IMR-90 (cell line): ENCODE measurements at regions not wholly inside any gene's neighbourhood (a gene's known extent, or its start where the extent isn't known, plus 50 kb on each side); places are given as distances from the start of the nearest gene placed in this dataset.

Experiments used
- ATAC-seq: fragments of 200-7000 bp; cut with Tn5 transposase; 2 replicates; pipeline ENCODE4 v1.9.1; 2020; ENCODE audit warnings: low read depth, mild to moderate bottlenecking, moderate library complexity
- BruUV-seq: library from RNA; stranded (reverse); fragments of 400-500 nt; replicated peaks from 2 replicates; lab custom pipeline; 2021; lab: Mats Ljungman, UMichigan
- CTCF ChIA-PET: fragments of 300-600 bp; formaldehyde crosslinking; extraction: SDS; loops from one replicate; lab custom pipeline; 2021; ENCODE audit warnings: antibody characterized with exemption; lab: Yijun Ruan, JAX
- POLR2A ChIA-PET: fragments of 300-600 bp; sonication (Branson Sonifier 250); formaldehyde crosslinking; loops from one replicate; lab custom pipeline; 2022; ENCODE audit warnings: antibody characterized with exemption; ENCODE audit not compliant: unreplicated experiment; lab: Charles Lee
- DNase-seq: peaks from one replicate; pipeline ENCODE4 v3.0.0; 2013
- H2AFZ ChIP-seq: replicated peaks from 2 replicates; pipeline ENCODE3; 2013; ENCODE audit warnings: low read length, mild to moderate bottlenecking; ENCODE audit not compliant: poor library complexity
- H2AK5ac ChIP-seq: 2 replicates; pipeline ENCODE4 v1.6.1; 2013; ENCODE audit warnings: low read depth, low read length, inconsistent platforms
- H2AK9ac ChIP-seq: replicated peaks from 2 replicates; pipeline ENCODE3; 2013; ENCODE audit warnings: mild to moderate bottlenecking, low read depth, low read length, moderate library complexity; ENCODE audit not compliant: poor library complexity
- H2BK120ac ChIP-seq: 2 replicates; pipeline ENCODE4 v1.6.1; 2013; ENCODE audit warnings: low read depth, low read length, inconsistent platforms
- H2BK15ac ChIP-seq: 3 replicates; pipeline ENCODE4 v1.6.1; 2013; ENCODE audit warnings: low read depth, low read length, inconsistent platforms
- H2BK20ac ChIP-seq: 2 replicates; pipeline ENCODE4 v1.6.1; 2013; ENCODE audit warnings: low read depth, mild to moderate bottlenecking, inconsistent platforms, low read length, moderate library complexity
- H2BK5ac ChIP-seq: 2 replicates; pipeline ENCODE4 v1.6.1; 2013; ENCODE audit warnings: mild to moderate bottlenecking, low read depth, low read length, inconsistent platforms; ENCODE audit not compliant: poor library complexity, severe bottlenecking
- H3K14ac ChIP-seq: replicated peaks from 2 replicates; pipeline ENCODE4 v1.6.1; 2013; ENCODE audit warnings: low read depth, low read length, inconsistent platforms
- H3K18ac ChIP-seq: 2 replicates; pipeline ENCODE4 v1.6.1; 2013; ENCODE audit warnings: low read depth, low read length, control low read depth
- H3K23ac ChIP-seq: 2 replicates; pipeline ENCODE4 v1.6.1; 2013; ENCODE audit warnings: low read depth, low read length, inconsistent platforms
- H3K27ac ChIP-seq: 2 replicates; pipeline ENCODE4 v1.5.1; 2013; ENCODE audit warnings: mild to moderate bottlenecking, control low read depth, low read length; ENCODE audit not compliant: insufficient read depth
- H3K27me3 ChIP-seq: 2 replicates; pipeline ENCODE4 v1.6.1; 2013; ENCODE audit warnings: low read length; ENCODE audit not compliant: control insufficient read depth, insufficient read depth
- H3K36me3 ChIP-seq: 2 replicates; pipeline ENCODE4 v1.6.1; 2013; ENCODE audit warnings: low read length, mixed read lengths; ENCODE audit not compliant: control insufficient read depth, insufficient read depth
- H3K4ac ChIP-seq: 2 replicates; pipeline ENCODE4 v1.6.1; 2013; ENCODE audit warnings: low read depth, low read length, inconsistent platforms
- H3K4me1 ChIP-seq: 2 replicates; pipeline ENCODE4 v1.6.1; 2013; ENCODE audit warnings: low read length, mixed read lengths; ENCODE audit not compliant: control insufficient read depth, insufficient read depth
- H3K4me2 ChIP-seq: 2 replicates; pipeline ENCODE4 v1.6.1; 2013; ENCODE audit warnings: low read depth, mild to moderate bottlenecking, control low read depth, low read length, moderate library complexity
- H3K4me3 ChIP-seq: 2 replicates; pipeline ENCODE4 v1.5.1; 2013; ENCODE audit warnings: low read depth, mild to moderate bottlenecking, control low read depth, low read length, moderate library complexity; ENCODE audit not compliant: insufficient read depth
- H3K56ac ChIP-seq: 2 replicates; pipeline ENCODE4 v1.6.1; 2013; ENCODE audit warnings: low read length, inconsistent platforms; ENCODE audit not compliant: insufficient read depth; ENCODE audit errors: extremely low read depth
- H3K79me1 ChIP-seq, 2 experiments: 2 replicates each; pipeline ENCODE4 v1.6.1; 2013; ENCODE audit warnings: low read length in 2 of 2, inconsistent platforms in 1 of 2, low read depth in 1 of 2
- H3K9ac ChIP-seq: 2 replicates; pipeline ENCODE4 v1.6.1; 2013; ENCODE audit warnings: low read depth, low read length, control low read depth
- H3K9me1 ChIP-seq: 2 replicates; pipeline ENCODE4 v1.6.1; 2013; ENCODE audit warnings: low read length, inconsistent platforms; ENCODE audit not compliant: insufficient read depth
- H3K9me3 ChIP-seq: 2 replicates; pipeline ENCODE4 v1.6.1; 2013; ENCODE audit warnings: low read length; ENCODE audit not compliant: control insufficient read depth, insufficient read depth
- H4K20me1 ChIP-seq: 2 replicates; pipeline ENCODE4 v1.6.1; 2013; ENCODE audit warnings: low read length, inconsistent platforms; ENCODE audit not compliant: insufficient read depth
- H4K5ac ChIP-seq: 2 replicates; pipeline ENCODE4 v1.6.1; 2013; ENCODE audit warnings: mild to moderate bottlenecking, low read depth, low read length, control low read depth
- H4K8ac ChIP-seq, 2 experiments: 2 replicates each; pipeline ENCODE4 v1.6.1; 2013; ENCODE audit warnings: low read depth in 2 of 2, low read length in 2 of 2, control low read depth in 1 of 2, inconsistent platforms in 1 of 2
- H4K91ac ChIP-seq: 2 replicates; pipeline ENCODE4 v1.6.1; 2013; ENCODE audit warnings: low read depth, low read length, inconsistent platforms; ENCODE audit not compliant: insufficient read depth
- BHLHE40 ChIP-seq: fragments of 150-350 bp; IDR thresholded peaks from 2 replicates; pipeline ENCODE4 v1.6.1; 2016; ENCODE audit warnings: mild to moderate bottlenecking, low read depth, low read length
- CTCF ChIP-seq: conservative IDR thresholded peaks from 2 replicates; pipeline ENCODE4 v1.5.1; 2012; ENCODE audit warnings: mild to moderate bottlenecking, low read depth, low read length, improper control_type of control experiment
- FOS ChIP-seq: fragments of 150-350 bp; IDR thresholded peaks from 2 replicates; pipeline ENCODE4 v1.6.1; 2016; ENCODE audit warnings: low read depth, low read length
- MAFK ChIP-seq: IDR thresholded peaks from 2 replicates; pipeline ENCODE4 v1.6.1; 2012; ENCODE audit warnings: low read depth, low read length, improper control_type of control experiment
- POLR2A ChIP-seq: IDR thresholded peaks from 2 replicates; pipeline ENCODE4 v1.6.1; 2012; ENCODE audit warnings: mild to moderate bottlenecking, low read depth, low read length
- RAD21 ChIP-seq: IDR thresholded peaks from 2 replicates; pipeline ENCODE4 v1.6.1; 2012; ENCODE audit warnings: low read length, improper control_type of control experiment
- RCOR1 ChIP-seq: IDR thresholded peaks from 2 replicates; pipeline ENCODE4 v1.6.1; 2012; ENCODE audit warnings: mild to moderate bottlenecking, low read length, improper control_type of control experiment; ENCODE audit not compliant: insufficient replicate concordance
- RFX5 ChIP-seq: IDR thresholded peaks from 2 replicates; pipeline ENCODE4 v1.8.0; 2012; ENCODE audit warnings: low read depth, mild to moderate bottlenecking, low read length, moderate library complexity
- SMC3 ChIP-seq: fragments of 150-350 bp; IDR thresholded peaks from 2 replicates; pipeline ENCODE4 v1.6.1; 2016; ENCODE audit warnings: low read depth, mild to moderate bottlenecking, antibody characterized with exemption, low read length, moderate library complexity
- WGBS, 2 experiments: methylation state at CpG; one replicate each; pipeline versions ENCODE4 v1.1.5 to v1.1.7; 2013; ENCODE audit warnings: missing lambda C conversion rate in 2 of 2; ENCODE audit not compliant: insufficient read length in 1 of 2; ENCODE audit errors: extremely low coverage in 2 of 2; 5-methylcytosine and 5-hydroxymethylcytosine counted together
- dilution Hi-C: fragments of 300-500 bp; cut with HindIII; formaldehyde crosslinking; loops from one replicate; pipeline ENCODE4 v1.14.3; 2018; ENCODE audit warnings: low sequenced_read_pairs; ENCODE audit not compliant: unreplicated experiment
- in situ Hi-C: fragments of 300-500 bp; cut with MboI; formaldehyde crosslinking; loops from 3 replicates; pipeline ENCODE4 v1.14.3; 2019; ENCODE audit warnings: low sequenced_read_pairs, inconsistent platforms, mixed read lengths
- intact Hi-C: fragments of 100-400 bp; cut with micrococcal nuclease; formaldehyde crosslinking; loops from 2 replicates; pipeline ENCODE4 v1.10.0; 2022
- TF ChIP-seq, protein P1 (sequence below): fragments of 150-350 bp; IDR thresholded peaks from 2 replicates; pipeline ENCODE4 v1.6.1; 2017; ENCODE audit warnings: mild to moderate bottlenecking, antibody characterized with exemption, low read length, low read depth
- TF ChIP-seq, protein P2 (sequence below): fragments of 150-350 bp; IDR thresholded peaks from 2 replicates; pipeline ENCODE4 v1.6.1; 2016; ENCODE audit warnings: low read depth, mild to moderate bottlenecking, low read length, moderate library complexity, borderline replicate concordance

DNA sequence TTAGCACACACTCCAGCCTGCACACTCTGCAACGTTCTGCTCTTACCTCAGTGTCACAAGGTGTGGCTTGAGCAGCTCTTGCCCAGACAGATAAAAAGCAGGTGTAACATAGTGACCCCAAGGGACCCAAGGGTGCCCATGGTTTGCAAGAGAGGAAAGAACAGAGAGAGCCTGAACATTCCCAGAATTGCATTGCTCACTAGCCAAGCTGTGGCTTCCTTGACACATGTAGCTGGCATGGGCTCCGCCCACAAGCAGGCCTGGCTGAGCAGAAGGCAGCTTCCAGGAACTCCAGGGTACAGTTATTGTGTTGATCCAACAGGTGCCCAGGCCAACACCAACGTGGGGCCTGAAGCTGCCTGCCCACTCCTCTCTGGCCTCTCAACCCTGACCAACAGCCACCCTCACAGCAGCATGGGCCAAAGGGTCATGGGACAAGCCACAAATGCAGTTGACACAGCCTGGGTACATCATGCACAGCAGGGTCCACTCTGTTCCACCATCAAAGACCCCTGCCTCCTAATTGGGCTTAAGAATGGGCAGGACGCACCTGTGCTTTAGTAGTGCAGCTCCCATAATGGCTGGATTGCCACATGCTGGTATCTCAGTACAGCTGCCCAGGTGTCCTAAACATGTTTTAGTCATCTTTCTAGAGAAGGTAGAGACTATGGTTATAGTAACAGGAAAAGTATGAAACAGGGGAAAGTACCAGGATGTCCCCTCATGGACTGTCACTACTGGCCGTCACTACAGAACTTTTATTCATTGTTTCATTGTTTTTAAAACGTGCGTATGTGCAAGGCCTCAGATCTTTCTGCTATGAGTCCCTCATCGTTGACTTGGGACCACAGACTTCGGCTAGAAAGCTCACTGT lies 73.7 kb upstream of the ACSL1 start:
- H3K4me3 ChIP-seq, result no peak overlapping the region
- H4K91ac ChIP-seq, result no peak overlapping the region
- H2BK120ac ChIP-seq, result no peak overlapping the region
- H3K18ac ChIP-seq, result no peak overlapping the region
- TF ChIP-seq SMC3, result no peak
- TF ChIP-seq, protein P1, sequence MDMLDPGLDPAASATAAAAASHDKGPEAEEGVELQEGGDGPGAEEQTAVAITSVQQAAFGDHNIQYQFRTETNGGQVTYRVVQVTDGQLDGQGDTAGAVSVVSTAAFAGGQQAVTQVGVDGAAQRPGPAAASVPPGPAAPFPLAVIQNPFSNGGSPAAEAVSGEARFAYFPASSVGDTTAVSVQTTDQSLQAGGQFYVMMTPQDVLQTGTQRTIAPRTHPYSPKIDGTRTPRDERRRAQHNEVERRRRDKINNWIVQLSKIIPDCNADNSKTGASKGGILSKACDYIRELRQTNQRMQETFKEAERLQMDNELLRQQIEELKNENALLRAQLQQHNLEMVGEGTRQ, result no peak
- no peak for TF ChIP-seq RFX5
- TF ChIP-seq RCOR1, result no peak
- no peak for TF ChIP-seq CTCF
- no peak for TF ChIP-seq MAFK
- no peak for TF ChIP-seq FOS
- TF ChIP-seq POLR2A, result no peak
- TF ChIP-seq BHLHE40, result no peak
- TF ChIP-seq, protein P2, sequence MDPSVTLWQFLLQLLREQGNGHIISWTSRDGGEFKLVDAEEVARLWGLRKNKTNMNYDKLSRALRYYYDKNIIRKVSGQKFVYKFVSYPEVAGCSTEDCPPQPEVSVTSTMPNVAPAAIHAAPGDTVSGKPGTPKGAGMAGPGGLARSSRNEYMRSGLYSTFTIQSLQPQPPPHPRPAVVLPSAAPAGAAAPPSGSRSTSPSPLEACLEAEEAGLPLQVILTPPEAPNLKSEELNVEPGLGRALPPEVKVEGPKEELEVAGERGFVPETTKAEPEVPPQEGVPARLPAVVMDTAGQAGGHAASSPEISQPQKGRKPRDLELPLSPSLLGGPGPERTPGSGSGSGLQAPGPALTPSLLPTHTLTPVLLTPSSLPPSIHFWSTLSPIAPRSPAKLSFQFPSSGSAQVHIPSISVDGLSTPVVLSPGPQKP, result no peak
- TF ChIP-seq RAD21, result no peak
- no peak overlapping the region for H2AK5ac ChIP-seq
- BruUV-seq, result no TSS peak
- no peaks in the 10 kb centered on the region for H3K9me3 ChIP-seq
- H3K79me1 ChIP-seq, result no peaks in the 10 kb centered on the region
- no peak overlapping the region for H4K8ac ChIP-seq
- H4K5ac ChIP-seq, result no peak overlapping the region
- no peak overlapping the region for H3K4ac ChIP-seq
- no peak overlapping the region for H3K23ac ChIP-seq
- H3K9me1 ChIP-seq, result no peaks in the 10 kb centered on the region
- DNase-seq (peak; percentile 8), ATAC-seq (peak; percentile 51)
- H3K4me2 ChIP-seq, result no peak overlapping the region
- CTCF ChIA-PET, result no interaction called here
- WGBS, 2 experiments, result 79% methylated on average over 5 of the region's 9 CpGs; no CpG with 5 or more reads in 1 of the 2 experiments
- dilution Hi-C loops, result no loop called here
- no peak overlapping the region for H3K14ac ChIP-seq
- H3K4me1 ChIP-seq, result no peaks in the 10 kb centered on the region
- POLR2A ChIA-PET, result no interaction called here
- no peaks in the 10 kb centered on the region for H3K36me3 ChIP-seq
- in situ Hi-C loops, result no loop called here
- H3K9ac ChIP-seq, result no peak overlapping the region
- no peak overlapping the region for H3K56ac ChIP-seq
- intact Hi-C loops, result no loop called here
- no peak overlapping the region for H2AFZ ChIP-seq
- no peak overlapping the region for H2BK5ac ChIP-seq
- H3K27ac ChIP-seq, result no peak overlapping the region
- peak overlapping the region; percentile 65 for H2AK9ac ChIP-seq
- no peak overlapping the region for H2BK20ac ChIP-seq
- H2BK15ac ChIP-seq, result no peak overlapping the region
- H3K27me3 ChIP-seq, result peaks cover 8% of the 10 kb centered on the region; the same call in 1 of the 2 replicates
- no peaks in the 10 kb centered on the region for H4K20me1 ChIP-seq
